HPDE6-E6E7 (cell line): ENCODE measurements at regions not wholly inside any gene's neighbourhood (a gene's known extent, or its start where the extent isn't known, plus 50 kb on each side); places are given as distances from the start of the nearest gene placed in this dataset.
"Not testable (repeated sequence)": the region's sequence is repeated elsewhere in the genome, so short reads cannot be mapped to it uniquely, and the experiment has no call there.

Experiments
- DNase-seq: peaks from one replicate; pipeline ENCODE4 v3.0.0; 2011; ENCODE audit warnings: missing footprints; ENCODE audit errors: extremely low spot score

DNA sequence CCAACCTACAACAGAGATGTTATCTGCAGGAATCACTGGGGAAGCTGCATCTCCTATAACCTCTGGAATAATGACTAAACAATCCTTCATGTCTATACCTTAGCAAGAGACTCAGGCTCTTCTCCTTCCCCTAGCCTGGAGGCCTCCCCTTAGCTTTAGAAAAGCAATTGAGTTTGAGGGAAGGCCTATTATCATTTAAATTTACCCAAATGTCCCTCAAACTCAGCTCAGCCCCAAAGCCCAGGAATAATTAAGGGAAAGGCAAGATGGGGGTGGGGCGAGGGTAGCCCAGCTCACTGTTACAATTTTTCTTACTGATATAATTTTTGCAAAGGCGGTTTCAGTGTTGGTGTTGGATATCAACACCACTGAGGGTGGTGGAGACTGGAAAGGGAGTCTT is 151.4 kb upstream of the EEA1 start:
- no peak for DNase-seq

DNA sequence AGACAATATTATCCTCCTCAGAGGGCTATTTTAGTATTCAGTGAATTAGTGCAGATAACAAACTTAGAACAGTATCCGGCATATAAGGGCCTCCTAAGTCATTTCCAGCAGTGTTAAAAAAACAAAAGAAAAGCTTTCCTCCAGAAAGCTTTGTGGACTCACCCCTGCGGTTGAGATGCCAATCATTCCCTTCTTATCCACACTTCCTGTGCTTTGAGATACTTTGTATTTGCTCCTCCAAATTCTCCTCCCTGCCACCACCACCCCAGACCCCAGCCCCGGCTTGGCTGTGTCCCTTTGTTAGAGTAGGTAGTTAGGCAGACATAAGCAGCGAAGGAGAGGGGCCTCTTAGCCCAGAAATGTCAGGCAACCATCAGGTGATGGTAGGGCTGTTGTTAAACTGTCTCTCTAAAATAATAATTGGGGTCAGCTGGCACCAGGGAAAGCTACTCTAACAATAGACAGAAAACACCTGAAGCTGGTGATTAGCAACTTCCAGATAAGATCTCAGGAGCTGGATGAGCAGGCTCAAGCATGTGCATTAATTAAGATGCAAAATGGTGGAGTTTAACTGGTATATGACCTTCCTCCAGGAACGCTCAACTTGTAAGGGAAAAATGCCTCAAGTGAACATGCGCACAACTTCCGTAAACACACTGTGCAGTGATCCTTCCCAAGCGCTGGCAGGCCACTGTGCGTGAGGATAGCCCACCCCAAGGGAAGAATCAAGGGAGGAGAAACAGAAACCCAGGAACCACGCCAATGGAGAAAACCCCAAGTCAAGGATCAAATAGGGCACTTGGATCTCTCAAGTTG is 152.1 kb upstream of the EEA1 start:
- DNase-seq, result no peak

DNA sequence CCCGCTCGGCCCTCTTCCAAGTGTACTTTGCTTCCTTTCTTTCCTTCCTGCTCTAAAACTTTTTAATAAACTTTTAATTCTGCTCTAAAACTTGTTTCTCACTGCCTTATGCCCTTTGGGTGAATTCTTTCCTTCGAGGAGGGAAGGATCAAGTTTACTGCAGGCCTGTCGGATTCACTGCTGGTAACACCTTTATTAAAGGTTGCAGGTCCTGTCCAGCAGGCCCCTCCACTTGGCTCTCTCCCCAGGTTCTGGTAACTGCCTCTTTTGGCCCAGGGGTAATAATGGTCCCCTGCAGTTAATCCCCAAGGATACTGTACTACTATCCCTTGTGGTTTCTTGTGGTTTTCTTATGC is 152.7 kb upstream of the EEA1 start:
- no peak for DNase-seq

DNA sequence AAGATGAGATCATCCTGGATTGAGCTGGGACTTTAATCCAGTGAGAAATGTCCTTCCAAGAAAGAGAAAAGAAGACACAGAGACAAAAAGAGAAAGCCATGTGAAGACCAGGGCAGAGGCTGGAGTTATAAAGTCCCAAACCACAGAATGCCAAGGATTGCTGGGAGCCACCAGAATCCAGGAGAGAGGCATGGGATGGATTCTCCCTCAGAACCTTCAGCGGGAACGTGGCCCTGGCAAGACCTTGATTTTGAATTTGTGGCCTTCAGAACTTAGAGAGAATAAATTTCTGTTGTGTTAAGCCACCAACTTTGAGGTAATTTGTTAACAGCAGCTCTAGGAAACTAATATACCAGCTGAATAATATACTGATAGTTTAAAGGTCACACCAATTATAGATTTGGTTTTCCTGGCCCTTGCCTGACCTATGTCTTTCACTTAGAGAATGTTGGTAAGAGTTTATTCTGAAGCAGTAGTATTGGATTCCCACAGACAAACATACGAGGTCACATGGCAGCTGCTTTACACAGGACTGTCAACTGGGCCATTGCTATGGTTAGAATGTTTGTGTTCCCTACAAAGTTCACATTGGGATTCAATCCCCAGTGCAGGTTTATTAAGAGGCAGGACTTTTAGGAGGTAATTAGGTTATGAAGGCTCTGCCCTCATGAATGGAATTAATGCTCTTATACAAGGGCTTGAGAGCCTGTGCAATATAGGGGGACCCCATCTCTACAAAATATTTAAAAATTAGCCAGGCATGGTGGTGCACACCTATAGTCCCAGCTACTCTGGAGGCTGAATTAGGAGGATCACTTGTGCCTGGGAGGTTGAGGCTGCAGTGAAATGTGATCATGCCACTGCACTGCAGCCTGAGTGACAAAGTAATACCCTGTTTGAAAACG is 156.5 kb upstream of the EEA1 start:
- DNase-seq, result no peak

DNA sequence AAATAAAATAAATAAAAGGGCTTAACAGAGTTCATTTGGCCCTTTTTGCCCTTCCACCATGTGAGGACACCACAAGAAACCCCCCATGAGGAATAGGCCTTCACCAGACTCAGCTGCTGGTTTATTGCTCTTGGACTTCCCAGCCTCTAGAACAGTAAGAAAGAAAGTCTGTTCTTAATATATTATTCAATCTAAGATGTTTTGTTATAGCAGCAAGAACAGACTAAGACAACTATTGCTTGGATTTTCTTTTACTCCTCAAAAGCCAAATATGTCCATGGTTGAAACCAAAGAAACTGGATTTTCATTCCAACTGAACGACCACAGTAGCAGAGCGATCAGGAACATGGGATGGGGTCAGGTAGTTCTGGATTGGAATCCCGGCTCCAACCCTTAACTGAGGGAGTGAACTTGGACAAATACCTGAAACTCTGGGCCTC is 157.2 kb upstream of the EEA1 start:
- no peak for DNase-seq

DNA sequence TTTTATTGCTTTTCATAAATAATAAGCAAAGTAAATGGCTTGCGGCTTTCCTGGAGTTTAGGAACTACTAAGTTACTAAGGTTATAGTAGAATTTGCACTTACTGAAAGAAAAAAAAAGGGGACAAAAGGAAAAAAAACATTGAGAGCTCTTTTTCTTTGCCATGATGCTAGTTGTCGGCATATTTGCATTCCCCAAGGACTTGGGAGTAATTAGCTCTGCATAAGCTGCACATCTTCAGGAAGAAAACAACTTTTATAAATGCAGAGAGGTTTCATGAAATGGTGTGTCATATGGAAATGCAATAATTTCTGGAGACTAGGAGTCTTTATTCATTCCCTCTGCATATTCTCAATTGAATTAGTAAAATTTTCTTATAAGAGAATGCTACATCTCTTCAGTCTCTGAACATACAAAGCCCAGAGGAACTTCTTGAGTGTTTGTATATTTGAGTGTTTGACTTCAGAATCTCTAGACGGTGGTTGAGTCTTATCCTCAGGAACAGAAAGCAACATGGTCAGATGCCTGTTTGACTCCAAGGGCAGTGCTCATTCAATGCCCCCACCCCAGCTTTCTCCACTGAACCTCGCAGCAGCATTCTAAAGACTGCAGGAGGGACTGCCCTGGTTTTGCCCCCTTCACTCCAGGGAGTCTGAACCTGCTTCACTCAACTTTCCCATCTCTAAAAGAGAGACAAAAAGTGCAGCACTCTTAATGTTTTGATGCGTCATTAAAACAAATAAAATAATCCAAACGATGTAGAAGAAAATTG is 158.9 kb upstream of the EEA1 start:
- no peak for DNase-seq

DNA sequence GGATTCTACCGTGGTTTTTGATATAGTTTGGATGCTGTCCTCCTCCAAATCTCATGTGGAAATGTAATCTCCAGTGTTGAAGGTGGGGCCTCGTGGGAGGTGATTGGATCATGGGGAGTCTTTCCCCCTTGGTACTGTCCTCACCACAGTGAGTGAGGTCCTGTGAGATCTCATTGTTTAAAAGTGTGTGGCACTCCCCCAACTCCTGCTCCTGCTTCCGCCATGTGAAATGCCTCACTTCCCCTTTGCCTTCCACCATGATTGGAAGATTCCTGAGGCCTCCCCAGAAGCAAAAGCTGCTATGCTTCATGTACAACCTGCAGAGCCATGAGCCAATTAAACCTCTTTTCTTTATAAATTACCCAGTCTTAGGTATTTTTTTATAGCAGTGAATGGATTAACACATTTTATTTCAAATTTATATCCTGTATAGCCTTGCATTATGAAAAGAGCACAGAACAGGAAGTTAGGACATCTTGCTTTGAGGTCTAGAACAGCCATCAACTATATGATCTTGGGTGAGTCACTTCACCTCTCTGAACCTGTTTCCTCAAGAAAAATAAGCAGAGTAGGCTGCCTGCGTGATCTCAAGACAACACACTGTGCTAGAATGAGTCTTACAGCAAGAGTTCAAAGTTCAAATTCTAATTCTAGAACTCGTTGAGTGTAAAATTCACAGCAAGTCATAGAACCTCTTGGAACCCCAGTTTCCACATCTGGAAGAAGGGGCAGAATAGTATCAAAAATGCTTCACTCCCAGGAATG is 160.9 kb upstream of the EEA1 start:
- peak; percentile 50 for DNase-seq

DNA sequence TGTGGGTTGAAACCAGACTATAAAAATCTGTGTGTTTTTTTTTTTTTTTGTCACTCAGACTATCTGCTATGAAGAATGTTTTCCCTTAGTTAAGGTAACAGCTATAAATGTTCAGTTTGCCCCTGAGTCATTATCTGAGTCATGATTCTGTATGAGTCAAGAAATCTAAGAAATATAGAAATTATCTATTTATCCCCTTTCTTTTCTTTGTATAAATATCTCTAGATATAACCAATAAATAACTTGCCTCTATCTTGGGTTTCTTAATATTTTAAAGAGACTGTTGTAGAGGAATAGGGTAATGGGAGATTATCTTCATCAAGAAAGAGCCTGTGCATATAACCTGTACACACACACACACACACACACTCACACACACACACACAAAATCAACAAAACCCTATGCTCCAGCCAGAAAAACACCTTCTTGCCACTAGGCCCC is 161.7 kb upstream of the EEA1 start:
- peak; percentile 37 for DNase-seq

DNA sequence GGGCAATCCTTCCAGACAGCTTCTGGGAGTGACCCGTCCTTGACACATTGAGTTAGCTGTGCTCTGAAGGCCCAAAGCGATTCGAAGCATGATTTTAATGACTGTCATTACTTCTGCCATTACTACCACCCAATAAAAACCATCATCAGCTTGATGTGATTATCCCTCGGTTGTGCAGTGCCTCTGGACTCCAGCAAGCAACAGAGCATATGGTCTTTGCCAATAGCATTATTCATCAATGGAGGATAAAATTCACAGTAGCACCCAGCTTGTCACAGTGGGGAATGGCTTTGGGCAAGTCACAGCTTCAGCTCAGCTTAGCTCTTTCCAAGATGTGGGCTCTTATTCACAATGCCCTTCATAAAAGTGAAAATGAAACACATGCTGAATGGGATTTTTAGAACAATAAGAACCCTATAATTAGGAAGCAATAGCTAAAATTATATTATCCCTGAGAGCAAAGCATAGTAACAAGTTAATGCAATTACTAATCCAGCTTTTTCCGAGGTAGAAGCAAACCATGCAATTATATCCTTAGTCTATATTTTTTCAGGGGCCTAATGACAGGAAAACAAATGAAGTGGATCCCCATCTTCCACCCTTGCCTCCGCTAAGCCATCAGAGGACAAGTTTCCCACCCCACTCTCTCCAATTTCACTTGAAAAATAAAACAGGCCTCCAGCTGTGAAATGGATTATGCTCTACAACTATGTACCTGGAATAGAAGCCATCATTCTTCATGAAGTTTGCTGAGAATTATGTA is 163.0 kb upstream of the EEA1 start:
- DNase-seq, result no peak

DNA sequence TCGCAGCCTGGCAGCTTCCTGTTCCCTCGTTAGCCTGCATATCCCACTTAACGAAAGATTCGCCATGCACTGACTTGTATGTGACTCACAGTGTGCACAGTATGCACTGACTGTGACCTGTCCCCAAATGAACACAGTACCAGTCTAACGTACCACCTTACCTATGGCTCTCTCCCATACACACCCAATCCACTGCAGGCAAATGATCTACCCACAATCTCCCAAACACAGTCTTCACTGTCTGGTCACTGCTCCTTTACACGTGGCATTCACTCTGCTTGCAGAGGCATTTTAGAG is 163.5 kb upstream of the EEA1 start:
- no peak for DNase-seq

DNA sequence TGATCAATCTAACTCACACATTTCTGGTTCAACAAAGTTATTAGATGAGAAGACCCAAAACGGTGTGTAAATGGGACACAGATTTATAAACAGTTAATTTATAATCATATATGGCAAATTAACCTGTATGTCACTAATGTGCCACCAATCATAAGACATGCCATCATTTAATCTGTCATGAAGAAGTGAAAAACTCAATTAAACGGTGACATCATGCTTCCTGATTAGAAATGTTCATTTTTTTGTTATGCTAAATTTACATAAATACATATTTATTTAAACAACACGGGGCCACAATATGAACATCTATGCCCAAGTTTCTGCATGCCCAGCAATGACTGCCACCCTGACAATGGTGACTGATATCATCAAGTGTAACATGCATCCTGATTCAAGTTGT is 164.1 kb upstream of the EEA1 start:
- no peak for DNase-seq

DNA sequence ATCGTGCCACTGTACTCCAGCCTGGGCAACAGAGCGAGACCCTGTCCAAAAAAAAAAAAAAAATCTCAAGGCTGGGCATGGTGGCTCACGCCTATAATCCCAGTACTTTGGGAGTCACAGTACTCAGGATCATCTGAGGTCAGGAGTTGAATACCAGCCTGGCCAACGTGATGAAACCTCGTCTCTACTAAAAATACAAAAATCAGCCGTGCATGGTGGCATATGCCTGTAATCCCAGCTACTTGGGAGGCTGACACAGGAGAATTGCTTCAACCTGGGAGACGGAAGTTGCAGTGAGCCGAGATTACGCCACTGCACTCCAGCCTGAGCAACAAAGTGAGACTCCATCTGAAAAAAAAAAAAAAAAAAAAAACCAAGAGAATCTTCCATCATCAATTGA is 165.1 kb upstream of the EEA1 start:
- DNase-seq, result not testable (repeated sequence)

DNA sequence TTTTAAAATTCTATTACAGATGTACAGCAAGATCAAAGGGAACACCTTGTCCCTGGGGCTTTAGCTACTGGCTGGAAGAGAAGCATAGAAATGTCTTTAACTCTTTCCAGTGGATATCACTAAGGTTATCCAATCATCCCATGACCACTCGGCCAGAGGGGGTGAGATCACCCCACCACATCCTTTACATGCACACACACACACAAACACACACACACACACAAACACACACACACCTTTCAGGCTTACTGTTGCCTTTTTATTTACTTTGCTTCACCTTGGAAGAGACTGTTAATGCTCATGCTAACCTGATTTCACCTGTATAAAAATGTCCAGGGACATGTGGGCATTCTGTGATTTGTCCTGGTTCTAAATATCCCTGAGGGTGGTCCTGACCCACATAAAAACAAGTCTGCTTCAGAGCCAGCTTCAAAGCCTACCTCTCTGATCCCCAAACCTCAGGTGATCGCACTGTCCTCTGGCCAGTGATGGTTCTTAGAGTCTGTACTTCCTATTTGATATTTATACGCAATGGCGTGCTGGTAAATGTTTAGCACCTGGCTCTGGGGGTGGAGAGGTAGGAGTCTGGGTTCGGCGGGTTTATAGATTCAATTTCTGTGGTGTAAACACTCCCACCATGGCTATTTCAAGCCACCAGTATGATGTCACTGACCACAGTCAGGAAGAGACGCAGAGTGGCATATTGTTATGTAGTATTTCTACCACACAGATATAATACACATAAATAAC is 166.1 kb upstream of the EEA1 start:
- no peak for DNase-seq

DNA sequence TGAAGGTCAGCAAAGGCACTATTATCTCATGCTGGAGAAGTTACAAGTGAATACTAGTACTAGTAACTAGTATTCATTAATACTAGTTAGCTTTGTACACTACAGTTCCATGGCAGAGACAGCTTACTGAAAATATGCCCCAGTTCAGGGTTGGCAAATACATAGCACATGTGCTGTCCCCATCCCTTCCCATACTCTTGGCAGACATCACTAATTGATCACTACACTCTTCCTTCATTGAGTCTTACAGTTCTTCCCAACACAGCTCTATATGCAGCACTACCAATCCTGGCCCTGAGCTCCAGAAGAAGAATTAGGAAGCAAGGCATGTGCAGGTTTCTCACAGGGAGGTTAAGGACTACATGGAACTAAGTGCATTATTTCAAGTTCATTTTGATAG is 168.3 kb upstream of the EEA1 start:
- no peak for DNase-seq

DNA sequence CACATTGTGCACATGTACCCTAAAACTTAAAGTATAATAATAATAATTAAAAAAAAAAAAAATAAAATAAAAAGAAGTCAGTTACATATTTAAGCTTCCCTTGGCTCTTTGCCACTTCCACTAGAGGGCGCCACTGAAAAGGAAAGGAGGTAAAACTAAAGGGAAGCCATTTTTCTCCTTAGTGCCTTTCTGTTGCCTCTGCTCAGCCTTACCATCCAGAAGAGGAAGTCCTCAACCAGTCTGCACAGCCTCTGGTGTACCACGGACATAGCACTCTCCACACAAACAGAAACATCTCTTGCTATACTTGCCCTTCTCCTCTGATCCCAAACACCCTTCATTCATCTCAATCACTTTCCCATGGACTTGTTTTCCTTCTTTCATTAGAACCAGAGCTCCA is 169.0 kb upstream of the EEA1 start:
- no peak for DNase-seq

DNA sequence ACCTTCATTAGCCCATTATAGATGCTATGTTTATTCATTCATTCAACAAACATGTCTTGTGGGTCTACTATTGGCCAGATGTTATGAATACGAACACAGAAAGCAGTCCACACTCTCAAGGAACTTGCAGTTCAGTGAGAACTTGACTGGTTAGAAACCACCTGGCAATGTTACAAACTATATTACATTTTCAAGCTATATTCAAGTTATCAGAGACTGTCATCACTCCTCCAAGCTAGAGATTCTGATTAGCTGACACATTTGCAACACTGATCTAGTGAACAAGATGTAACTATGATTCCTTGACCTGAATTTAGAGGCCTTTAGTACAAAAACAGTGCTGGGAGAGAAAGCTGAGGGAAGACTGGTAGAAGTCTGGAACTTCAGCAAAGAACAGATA is 170.7 kb upstream of the EEA1 start:
- DNase-seq, result no peak

DNA sequence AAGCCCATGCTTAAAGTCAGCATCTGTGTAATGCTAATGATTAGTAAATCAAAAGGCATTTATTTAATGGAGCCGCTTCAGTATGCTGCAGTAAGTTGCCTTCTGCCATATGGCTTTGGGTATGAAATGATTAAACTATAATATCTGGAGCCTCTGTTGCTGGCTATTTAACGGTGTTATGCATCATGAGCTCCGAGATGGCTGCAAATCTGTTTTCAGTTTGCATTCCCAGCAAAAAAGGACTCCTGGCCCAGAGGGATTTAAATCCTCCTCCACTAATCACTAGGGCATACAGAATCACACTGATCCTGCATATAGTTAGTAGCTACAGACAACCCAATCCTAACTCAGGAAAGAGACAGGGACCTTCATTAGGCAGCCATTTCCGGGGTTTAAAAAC is 171.5 kb upstream of the EEA1 start:
- DNase-seq, result no peak

DNA sequence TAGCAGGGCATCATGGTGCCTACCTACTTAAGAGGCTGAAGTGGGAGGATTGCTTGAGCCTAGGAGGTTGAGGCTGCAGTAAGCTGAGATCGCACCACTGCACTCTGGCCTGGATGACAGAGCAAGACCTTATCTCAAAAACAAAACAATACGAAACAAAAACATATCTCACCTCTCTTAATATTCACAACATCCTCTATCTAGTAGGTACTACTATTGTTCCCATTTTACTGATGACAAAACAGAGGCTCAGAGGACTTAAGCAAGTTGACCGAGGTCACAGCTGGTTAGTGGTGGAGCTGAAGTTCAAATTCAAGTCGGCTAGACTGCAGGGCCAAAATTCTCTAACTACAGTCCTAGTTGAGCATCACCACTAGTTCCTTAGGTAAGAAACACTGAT is 172.3 kb upstream of the EEA1 start:
- no peak for DNase-seq

DNA sequence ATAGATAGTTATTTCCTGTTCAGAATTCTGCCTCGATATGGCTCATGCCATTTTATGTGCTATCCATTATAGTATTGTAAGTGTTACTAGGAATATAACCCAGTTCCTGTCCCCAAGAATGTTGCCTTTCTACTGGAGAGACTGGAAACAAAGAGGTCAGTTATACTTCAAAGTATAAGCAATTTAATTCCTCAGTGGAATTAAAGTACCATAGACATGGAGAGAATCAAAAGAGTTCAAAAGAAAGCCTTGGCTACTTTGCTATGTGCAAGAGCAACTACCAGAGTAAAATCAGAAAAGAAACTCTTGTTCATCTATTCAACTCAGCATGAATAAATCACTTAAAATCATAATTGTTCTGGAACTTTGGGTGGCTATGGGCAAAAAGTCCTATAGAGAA is 173.2 kb upstream of the EEA1 start:
- DNase-seq, result no peak

DNA sequence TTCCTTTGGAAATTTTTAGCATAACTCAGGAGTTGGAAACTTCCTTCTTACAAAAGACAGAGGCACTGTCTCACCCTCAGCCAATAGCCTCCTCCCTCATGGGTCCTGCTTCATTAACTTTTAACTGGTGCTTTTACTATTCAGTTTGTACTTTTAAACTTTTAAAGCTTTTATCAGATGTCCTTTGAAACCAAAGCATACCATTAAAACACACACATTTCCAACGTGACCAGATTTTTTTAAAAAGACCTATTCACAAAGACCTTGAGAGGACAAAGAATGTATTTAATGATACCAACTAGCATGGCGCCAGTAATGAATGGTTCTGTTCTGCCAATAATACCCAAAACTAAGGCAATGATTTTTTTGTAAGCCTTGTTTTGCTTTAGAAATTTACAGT is 173.6 kb upstream of the EEA1 start:
- DNase-seq, result no peak
